ENCODE measurements at regions not wholly inside any gene's neighbourhood (a gene's known extent, or its start where the extent isn't known, plus 50 kb on each side); places are given as distances from the start of the nearest gene placed in this dataset.

- no peaks in the 10 kb centered on the region for H3K27me3 ChIP-seq (ENCODE audit: control insufficient read depth, insufficient read depth, low read length)
- no peak for FAIRE-seq
Measured at GRCh38 chr14:34093883-34094282, 143.0 kb upstream of the EGLN3 start.

GRCh38 chr14:34090451-34090850 is 139.6 kb upstream of the EGLN3 start:
- no peaks in the 10 kb centered on the region for H3K27me3 ChIP-seq (ENCODE audit: control insufficient read depth, insufficient read depth, low read length)
- FAIRE-seq (no peak), DNase-seq (no peak)
- TF ChIP-seq CTCF (IDR thresholded peaks at IDR 0.05; ENCODE audit: borderline replicate concordance, extremely low read depth, insufficient read depth): no peak
- H3K4me1 ChIP-seq (ENCODE audit: control insufficient read depth in 2 of 3, insufficient read depth in 2 of 3, low read depth in 1 of 3, low read length in 3 of 3): no peaks in the 10 kb centered on the region
- no peak overlapping the region for H3K27ac ChIP-seq (ENCODE audit: low read depth in 2 of 2, low read length in 2 of 2)
- intact Hi-C loops (cut with DNase I): no loop called here
- H3K36me3 ChIP-seq (ENCODE audit: control insufficient read depth in 2 of 3, insufficient read depth in 3 of 3, low read length in 3 of 3): no peaks in the 10 kb centered on the region
- H3K4me3 ChIP-seq (ENCODE audit: low read length in 3 of 3): no peak overlapping the region
- H3K9ac ChIP-seq (ENCODE audit: low read length in 3 of 3): no peak overlapping the region
- peaks cover 0 to 6% (median 0%) of the 10 kb centered on the region in 3 donors for H3K9me3 ChIP-seq (ENCODE audit: control insufficient read depth in 2 of 3, insufficient read depth in 1 of 3, low read length in 3 of 3)

More at GRCh38 chr14:34093883-34094282, 143.0 kb upstream of the EGLN3 start:
- H3K4me1 ChIP-seq (ENCODE audit: control insufficient read depth in 2 of 3, insufficient read depth in 2 of 3, low read depth in 1 of 3, low read length in 3 of 3): no peaks in the 10 kb centered on the region
- no peak overlapping the region for H3K4me3 ChIP-seq (ENCODE audit: low read length in 3 of 3)
- H3K27ac ChIP-seq (ENCODE audit: low read depth in 2 of 2, low read length in 2 of 2): no peak overlapping the region
- DNase-seq: no peak
- H3K9ac ChIP-seq (ENCODE audit: low read length in 3 of 3): no peak overlapping the region
- no peaks in the 10 kb centered on the region for H3K9me3 ChIP-seq (ENCODE audit: control insufficient read depth in 2 of 3, insufficient read depth in 1 of 3, low read length in 3 of 3)
- no peak for TF ChIP-seq CTCF (IDR thresholded peaks at IDR 0.05; ENCODE audit: borderline replicate concordance, extremely low read depth, insufficient read depth)
- H3K36me3 ChIP-seq (ENCODE audit: control insufficient read depth in 2 of 3, insufficient read depth in 3 of 3, low read length in 3 of 3): no peaks in the 10 kb centered on the region
- intact Hi-C loops (cut with DNase I): no loop called here

- Histone ChIP-seq H3K27me3 (ENCODE audit: control insufficient read depth, insufficient read depth, low read length) (no peaks in the 10 kb centered on the region), H3K36me3 (ENCODE audit: control insufficient read depth in 2 of 3, insufficient read depth in 3 of 3, low read length in 3 of 3) (no peaks in the 10 kb centered on the region), H3K4me3 (ENCODE audit: low read length in 3 of 3) (no peak overlapping the region), H3K27ac (ENCODE audit: low read depth in 2 of 2, low read length in 2 of 2) (no peak overlapping the region), H3K9me3 (ENCODE audit: control insufficient read depth in 2 of 3, insufficient read depth in 1 of 3, low read length in 3 of 3) (peaks cover 0 to 6% (median 0%) of the 10 kb centered on the region in 3 donors), H3K4me1 (ENCODE audit: control insufficient read depth in 2 of 3, insufficient read depth in 2 of 3, low read depth in 1 of 3, low read length in 3 of 3) (no peaks in the 10 kb centered on the region), H3K9ac (ENCODE audit: low read length in 3 of 3) (no peak overlapping the region)
- intact Hi-C loops (cut with DNase I): no loop called here
- DNase-seq (no peak), FAIRE-seq (no peak)
- no peak for TF ChIP-seq CTCF (IDR thresholded peaks at IDR 0.05; ENCODE audit: borderline replicate concordance, extremely low read depth, insufficient read depth)
Measured at GRCh38 chr14:34088914-34089313, 138.0 kb upstream of the EGLN3 start.

GRCh38 chr14:34087571-34087970 is 136.7 kb upstream of the EGLN3 start:
- no peaks in the 10 kb centered on the region for H3K4me1 ChIP-seq (ENCODE audit: control insufficient read depth in 2 of 3, insufficient read depth in 2 of 3, low read depth in 1 of 3, low read length in 3 of 3)
- H3K9me3 ChIP-seq (ENCODE audit: control insufficient read depth in 2 of 3, insufficient read depth in 1 of 3, low read length in 3 of 3): peaks cover 0 to 6% (median 0%) of the 10 kb centered on the region in 3 donors
- FAIRE-seq (no peak), DNase-seq (no peak)
- intact Hi-C loops (cut with DNase I): no loop called here
- no peaks in the 10 kb centered on the region for H3K36me3 ChIP-seq (ENCODE audit: control insufficient read depth in 2 of 3, insufficient read depth in 3 of 3, low read length in 3 of 3)
- H3K4me3 ChIP-seq (ENCODE audit: low read length in 3 of 3): no peak overlapping the region
- no peaks in the 10 kb centered on the region for H3K27me3 ChIP-seq (ENCODE audit: control insufficient read depth, insufficient read depth, low read length)
- no peak for TF ChIP-seq CTCF (IDR thresholded peaks at IDR 0.05; ENCODE audit: borderline replicate concordance, extremely low read depth, insufficient read depth)
- no peak overlapping the region for H3K9ac ChIP-seq (ENCODE audit: low read length in 3 of 3)
- H3K27ac ChIP-seq (ENCODE audit: low read depth in 2 of 2, low read length in 2 of 2): no peak overlapping the region
